GM19239 (cell line): ENCODE measurements at regions not wholly inside any gene's neighbourhood (a gene's known extent, or its start where the extent isn't known, plus 50 kb on each side); places are given as distances from the start of the nearest gene placed in this dataset.
"Not testable (repeated sequence)": the region's sequence is repeated elsewhere in the genome, so short reads cannot be mapped to it uniquely, and the experiment has no call there.

Source experiments
- DNase-seq: peaks from one replicate; pipeline ENCODE4 v3.0.0; 2011; ENCODE audit warnings: low spot score; ENCODE audit not compliant: insufficient read length
- FAIRE-seq: peaks from 2 replicates; lab custom pipeline; 2011; peaks lifted over from hg19 to GRCh38; lab: Jason Lieb, UNC

DNA sequence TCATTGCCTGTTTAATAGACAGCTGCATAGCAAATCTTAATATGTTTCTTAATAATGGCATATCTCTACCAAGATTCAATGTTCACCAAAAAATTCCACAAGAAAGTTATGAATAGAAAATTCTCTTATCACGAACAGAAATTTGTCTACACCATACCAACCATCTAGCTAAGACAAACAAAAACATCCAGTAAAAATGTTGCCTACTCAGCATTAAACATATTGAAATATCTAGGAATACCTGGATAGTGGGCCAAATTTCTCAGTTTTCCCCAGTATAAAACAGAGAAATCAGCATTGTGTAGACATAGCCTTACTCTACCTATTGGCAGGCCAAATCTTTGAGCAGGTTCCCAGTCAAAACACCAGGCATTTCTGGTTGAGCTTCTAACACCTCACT, 598.6 kb downstream of the KLHL13 start:
- FAIRE-seq (no peak), DNase-seq (no peak)

DNA sequence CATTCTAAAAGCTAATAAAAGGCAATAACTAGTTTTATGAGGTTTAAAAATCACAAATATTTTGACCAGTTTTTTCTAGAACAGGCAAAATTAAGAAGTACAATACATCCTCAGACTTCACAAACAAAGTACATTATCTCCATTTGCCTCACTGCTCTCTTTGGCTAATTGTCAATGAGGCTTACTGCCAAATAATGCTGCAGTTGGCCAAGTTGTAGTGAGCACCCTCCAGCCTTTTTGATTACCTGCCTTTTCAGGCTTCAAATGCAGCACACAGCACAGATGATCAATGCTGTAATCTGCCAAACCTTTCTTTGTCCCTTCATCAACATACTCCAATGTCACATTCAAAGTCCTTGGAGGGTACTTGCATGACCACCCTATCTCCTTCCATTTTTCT, 605.2 kb downstream of the KLHL13 start:
- FAIRE-seq: no peak
- DNase-seq: no peak

DNA sequence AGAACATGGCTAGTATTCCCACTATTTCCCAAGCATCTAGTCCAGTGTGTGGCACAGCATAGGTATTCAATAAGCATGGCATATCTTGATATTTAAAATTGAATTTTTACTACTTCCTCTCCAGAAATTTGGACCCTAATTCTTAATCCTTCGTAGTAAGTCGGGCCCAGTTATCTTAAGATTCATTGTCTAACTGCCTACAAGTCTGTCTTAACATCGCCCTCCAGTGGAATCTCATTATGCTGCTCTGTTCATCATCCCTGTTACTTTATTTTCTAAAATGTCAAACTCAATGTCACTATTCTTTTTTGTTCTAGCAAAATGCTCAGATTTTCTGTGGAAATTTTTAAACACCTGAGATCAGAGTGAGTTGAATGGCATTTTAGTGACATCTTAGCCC, 606.2 kb downstream of the KLHL13 start:
- FAIRE-seq (no peak), DNase-seq (no peak)

DNA sequence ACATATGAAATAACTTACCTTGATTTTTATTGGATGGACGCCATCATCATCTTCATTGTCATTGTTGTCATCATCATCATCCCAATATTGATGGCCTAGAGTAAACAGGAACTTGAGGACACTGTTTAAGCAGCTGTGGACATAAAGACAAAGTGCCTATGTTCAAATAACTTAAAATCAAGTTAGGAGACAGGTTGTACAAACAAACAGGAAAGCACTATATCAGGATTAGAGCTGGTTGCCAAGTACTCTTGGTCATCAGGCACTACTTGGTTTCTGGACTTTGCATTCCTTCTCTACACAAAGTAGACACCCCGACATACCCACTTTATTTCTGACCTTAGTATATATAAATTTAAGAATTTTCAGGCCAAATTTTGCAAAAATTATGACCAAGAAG, 608.6 kb downstream of the KLHL13 start:
- FAIRE-seq (no peak), DNase-seq (no peak)

DNA sequence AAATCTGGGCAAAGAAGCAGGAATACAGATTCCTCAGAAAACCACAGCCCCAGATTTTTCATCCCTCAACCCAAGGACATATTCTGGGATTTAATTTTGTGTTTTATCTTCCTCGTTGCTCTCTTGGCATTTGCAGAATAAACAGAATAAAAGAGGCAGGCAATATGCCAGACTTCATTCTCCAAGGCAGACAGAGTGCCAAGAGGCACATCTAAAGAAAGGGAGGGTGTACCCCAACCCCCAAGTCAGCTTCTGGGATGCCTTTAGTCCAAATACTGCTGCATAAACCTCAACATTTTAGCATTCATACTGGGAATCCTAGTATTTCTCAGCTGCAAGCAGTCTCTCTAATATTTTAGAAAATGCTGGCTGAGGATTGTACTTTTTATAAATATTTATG, 629.2 kb downstream of the KLHL13 start:
- no peak for FAIRE-seq
- no peak for DNase-seq

DNA sequence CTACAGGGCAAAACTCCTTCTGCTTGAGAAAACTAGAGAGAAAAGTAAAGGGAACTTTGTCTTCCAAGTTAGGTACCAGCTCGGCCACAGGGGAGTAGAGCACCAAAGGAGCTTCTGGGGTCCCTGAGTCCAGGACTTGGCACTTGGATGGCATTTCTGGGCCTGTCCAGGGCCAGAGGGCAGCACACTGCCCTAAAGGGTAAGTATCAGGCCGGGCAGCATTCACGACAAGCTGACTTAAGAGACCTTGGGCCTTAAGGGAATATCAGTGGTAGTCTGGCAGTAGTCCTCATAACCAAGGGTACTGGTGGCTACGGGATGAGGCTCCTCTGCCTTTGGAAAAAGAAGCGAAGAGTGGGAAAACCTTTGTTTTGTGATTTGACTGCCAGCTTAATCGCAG, 632.7 kb downstream of the KLHL13 start:
- DNase-seq (no peak), FAIRE-seq (no peak)

DNA sequence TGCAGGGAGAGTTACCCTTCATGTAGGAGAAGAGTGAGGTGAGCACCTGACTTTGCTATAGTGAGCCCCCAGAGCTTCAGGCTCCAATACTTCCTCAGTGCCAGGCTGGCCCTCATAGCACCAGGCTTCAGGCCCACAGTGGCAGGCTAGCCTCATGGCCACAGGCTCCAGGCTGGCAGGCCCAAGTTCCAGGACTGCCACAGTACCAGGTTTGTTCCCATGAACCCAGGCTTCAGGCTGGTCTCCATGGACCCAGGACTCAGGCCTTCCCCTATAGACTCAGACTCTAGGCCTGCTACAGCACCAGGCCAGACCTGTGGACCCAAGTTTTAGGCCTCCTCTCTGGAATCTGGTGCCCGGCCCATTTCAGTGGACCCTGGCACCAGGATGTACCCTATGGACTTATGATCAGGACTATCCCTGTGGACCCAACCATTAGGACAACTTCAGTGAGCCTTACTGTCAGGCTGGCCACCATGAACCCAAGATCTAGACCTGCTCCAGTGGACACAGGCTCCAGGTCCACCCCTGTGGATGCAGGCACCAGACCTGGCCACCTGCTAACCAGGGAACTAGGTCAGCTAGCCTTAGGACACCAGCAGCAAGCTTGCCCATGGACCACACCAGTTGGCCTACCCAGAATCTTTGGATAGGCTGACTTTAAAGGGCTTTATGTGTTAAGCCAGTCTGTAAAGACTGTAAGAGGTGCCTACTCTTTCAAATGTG, 658.2 kb downstream of the KLHL13 start:
- FAIRE-seq (no peak), DNase-seq (no peak)

DNA sequence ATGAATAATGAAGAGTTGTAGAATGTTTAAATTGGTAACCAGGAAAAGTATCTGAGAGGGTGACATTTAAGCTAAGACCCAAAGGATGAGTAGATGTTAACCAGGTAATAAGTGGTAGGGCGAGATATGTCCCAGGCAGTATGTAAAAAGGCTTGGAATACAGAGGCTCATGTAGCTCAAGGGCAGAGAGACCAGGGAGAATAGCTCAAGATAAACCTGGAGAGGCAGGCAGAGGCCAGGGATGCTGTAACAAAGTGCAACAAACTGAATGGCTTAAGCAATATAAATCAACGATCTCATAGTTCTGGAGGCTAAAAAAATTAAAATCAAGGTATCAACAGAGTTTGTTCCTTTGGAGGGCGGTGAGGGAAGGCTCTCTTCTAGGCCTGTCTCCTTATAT, 660.8 kb downstream of the KLHL13 start:
- DNase-seq (no peak), FAIRE-seq (no peak)

DNA sequence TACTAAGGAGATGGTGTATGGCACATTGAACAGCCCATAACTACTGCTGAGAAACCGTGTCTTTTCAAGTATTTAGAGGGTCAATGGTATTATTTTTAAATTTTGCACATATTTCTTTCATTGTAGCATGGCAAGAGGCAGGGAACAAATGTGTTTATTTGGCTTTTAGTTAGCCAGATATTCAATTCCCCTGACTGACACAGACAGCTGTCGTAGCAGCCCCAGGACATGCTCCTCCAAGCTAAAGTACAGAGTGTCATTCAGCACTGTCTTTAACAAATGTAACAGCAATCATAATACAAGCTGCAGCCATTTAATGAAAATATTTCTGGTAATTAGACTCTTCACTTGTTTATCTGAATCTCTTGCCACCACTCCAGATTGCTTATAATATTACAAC, 687.1 kb downstream of the KLHL13 start:
- DNase-seq (no peak), FAIRE-seq (no peak)

DNA sequence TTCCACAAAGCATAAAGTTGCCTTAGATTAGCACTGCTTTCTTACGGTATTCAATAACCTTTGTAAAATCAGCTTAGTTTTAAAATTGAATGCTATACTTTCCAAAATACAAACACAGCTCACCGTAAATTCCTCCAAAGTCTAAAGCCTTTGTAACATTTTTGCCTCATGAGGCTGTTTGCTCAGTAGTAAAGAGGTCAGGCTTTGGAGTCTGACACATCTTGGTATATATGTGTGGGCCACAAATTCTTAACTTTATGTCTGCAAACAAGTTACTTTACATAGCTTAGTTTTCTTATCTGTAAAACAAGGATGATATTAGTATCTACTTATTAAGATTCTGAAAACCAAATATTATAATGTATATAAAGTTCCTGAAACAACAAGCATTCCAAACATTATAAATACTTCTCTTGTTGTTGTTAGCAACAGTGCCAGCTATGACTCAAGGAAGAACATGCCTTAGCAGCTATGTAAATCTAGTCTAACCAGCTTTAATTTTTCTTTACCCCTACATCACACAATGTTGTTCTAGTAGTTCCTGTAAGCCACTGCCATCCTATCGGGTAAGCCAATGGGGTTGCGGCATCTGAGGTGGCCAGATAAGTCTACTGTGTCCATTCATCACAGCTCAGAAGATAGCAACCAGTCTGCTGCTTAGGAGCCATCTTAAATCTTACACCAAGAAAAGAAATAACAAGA, 709.0 kb downstream of the KLHL13 start:
- DNase-seq (no peak), FAIRE-seq (no peak)

DNA sequence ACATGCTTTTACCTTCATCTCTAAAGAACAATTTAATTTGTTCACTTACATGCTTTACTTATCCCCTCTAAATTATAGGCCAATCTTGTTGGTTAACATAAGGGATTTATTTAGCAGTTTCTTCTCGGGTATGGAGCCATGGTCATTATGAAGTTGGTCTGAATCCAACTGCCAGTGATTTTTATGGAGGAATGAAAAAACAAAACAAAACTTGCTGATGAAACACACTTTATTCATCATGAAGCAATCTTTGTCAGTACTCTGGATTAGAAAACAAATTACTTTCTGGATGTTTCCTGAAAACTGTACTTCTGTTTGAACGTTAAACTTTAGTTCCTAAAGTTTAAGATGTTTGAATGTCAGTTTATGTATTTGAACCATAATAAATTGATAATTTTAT, 715.8 kb downstream of the KLHL13 start:
- FAIRE-seq (no peak), DNase-seq (no peak)

DNA sequence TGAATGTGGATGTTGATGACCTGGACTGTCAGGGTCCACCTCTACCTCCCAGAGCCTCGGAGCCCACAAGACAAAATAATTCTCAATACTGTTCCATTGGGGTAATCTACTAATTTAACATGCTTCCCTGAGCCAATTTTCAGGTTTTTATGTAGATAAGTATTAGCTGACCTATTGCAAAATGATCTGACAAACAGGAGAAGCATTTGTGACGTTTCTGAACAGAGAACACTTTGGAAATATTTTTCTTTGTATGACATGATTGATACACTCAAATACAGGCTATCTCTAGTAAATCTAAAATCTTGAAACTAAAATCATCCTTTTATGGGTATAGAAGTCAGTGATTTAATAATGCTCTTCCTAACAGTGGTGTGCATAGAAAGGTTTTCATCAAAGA, 716.6 kb downstream of the KLHL13 start:
- FAIRE-seq (no peak), DNase-seq (no peak)

DNA sequence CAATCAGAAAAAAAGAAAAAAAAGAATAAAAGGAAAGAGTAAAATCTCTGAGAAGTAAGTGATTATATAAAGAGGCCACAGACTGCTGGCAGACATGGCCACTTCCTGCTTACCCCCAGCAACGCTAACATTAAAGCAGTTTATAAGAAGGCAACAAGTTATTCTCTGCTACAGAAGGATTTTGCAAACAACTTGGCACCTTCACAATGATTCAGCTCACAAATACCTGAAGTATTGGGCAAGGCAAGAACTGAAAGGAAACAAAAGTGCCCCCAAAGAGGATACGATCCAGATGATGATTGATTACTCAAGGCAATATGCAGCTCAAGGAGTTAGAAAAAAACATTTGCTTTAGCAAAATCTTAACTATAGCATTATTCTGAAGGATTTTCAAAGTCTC, 718.8 kb downstream of the KLHL13 start:
- DNase-seq (no peak), FAIRE-seq (no peak)

DNA sequence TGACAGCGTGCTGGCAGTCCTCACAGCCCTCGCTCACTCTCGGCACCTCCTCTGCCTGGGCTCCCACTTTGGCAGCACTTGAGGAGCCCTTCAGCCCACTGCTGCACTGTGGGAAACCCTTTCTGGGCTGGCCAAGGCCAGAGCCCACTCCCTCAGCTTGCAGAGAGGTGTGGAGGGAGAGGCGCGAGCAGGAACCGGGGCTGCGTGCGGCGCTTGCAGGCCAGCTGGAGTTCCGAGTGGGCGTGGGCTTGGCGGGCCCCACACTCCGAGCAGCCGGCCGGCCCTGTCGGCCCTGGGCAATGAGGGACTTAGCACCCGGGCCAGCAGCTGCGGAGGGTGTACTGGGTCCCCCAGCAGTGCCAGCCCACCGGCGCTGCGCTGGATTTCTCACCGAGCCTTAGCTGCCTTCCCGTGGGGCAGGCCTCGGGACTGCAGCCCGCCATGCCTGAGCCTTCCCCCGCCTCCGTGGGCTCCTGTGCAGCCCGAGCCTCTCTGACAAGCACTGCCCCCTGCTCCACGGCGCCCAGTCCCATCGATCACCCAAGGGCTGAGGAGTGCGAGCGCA, 722.0 kb downstream of the KLHL13 start:
- not testable (repeated sequence) for DNase-seq, FAIRE-seq

DNA sequence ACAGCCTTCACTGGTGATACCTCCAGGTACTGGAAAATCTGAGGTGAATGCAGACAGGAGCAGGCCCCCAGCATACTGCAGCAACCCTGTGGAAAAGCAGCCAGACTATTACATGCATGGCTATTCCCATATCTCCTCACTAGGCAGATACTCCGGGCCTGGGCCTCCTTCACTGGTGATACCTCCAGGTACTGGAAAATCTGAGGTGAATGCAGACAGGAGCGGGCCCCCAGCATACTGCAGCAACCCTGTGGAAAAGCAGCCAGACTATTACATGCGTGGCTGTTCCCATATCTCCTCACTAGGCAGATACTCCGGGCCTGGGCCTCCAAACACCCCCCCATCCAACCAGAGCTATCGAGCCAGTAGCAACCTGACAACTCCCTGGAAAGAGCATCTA, 724.2 kb downstream of the KLHL13 start:
- DNase-seq, FAIRE-seq: not testable (repeated sequence)

DNA sequence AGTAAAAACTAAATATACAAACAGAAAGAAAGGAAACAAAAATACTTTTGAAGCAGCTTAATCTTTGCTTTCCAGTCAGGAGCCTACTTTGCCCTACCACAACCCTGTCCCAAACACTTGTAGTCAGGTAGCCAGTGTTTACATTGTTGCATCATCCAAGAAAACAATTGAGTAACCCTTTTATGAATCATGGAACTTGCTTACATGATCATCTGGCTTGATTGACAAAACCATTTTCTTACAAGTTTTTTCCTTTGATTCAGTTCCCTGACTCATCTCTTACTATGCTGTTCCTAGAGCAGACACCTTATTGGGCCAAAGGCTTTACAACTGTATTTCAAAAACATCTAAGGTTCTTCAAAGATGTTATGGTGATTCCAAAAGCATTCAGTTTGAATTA, 740.1 kb downstream of the KLHL13 start:
- FAIRE-seq (no peak), DNase-seq (no peak)

DNA sequence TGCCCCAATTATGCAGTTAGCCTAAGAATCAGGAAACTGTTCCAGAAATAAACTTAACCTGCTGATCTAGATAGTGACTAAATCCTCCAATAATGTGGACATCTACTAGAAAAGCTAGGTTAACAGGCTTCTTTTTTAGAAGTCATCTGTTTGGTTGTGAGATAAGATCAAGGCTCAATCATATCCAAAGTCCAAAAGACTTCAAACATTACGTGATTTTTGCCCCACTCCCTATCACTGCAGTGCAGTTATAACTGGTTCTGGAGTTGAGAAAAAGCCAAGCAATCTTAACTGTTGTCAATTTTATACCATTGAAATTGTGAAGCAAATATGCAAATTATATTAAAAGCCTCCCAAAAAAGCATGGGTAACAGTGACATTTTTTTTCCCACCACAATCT, 781.4 kb downstream of the KLHL13 start:
- no peak for DNase-seq
- no peak for FAIRE-seq

DNA sequence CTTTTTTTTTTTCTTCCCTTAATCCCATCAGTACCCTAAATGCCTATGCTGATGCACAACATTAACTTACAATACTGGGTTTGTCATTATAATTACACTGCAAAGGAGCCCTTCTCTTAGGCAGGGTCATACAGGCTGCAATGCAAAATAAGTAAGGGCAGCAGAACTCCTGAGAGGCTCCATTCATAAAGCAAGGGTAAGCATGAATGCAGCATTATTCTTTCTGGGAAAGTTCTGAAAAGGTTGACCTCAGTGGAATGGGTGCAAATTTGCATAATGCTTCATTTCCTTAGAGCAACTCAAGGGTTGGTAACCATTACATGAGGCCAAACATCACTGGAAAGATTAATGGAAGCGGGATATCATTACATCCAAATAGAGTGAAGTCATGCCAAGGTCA, 789.2 kb downstream of the KLHL13 start:
- FAIRE-seq (no peak), DNase-seq (no peak)

DNA sequence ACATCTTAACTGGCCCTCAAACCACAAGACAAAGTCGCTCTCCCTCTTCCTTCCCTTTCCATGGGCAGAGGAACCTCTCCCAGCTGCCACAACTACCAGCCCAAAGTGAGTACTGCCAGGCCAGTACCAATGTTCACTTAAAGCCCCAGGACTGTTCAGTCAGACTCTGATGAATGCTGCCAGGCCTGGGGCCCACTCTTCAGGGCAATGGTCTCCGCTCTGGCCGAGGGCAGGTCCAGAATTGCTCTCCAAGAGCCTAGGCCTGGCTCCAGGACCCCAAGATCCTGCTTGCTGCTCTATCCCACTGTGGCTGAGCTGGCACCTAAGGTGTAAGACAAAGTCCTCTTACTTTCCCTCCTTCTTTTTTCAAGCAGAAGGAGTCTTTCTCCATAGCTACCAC, 790.9 kb downstream of the KLHL13 start:
- DNase-seq: no peak
- FAIRE-seq: no peak

DNA sequence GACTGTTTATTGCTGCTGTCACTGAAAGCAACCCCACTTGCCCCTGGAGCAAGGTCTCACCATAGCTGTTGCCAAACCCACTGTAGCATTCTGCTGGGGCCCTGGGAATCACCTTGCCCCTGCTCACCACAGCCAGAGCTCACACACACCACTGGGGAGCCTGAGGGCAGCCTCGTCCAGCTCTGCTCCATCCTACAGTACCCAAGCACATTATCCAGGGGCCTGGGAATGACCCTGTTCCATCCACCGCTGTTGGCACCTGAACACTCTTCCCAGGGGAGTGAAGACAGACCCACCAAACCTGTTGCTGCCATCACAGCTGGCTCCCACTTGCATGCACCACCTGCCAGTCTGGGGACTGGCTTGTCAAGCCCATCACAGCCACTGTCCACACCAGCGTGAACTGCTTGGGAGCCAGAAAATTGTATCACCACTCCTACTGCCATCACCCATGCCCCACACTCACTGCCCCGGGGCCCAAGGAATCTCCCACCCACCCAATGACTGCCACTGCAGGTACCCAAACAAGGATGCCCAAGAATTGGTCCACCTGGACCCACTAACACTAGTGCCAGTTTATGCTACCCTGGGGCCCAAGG, 811.3 kb downstream of the KLHL13 start:
- no peak for FAIRE-seq
- DNase-seq: no peak

DNA sequence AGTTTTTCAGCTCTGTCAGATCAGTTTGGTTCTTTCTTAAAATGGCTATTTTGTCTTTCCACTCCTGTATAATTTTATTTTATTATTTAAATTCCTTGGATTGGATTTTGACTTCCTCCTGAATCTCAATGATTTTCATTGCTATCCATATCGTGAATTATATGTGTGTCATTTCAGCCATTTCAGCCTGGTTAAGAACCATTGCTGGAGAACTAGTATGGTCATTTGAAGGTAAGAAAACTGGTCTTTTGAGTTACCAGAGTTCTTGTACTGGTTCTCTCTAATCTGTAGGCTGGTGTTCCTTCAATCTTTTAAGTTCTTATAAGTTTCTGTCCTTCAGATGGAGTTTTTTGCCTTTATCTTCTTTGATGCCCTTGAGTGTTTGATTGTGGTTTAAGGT, 815.5 kb downstream of the KLHL13 start:
- FAIRE-seq (no peak), DNase-seq (no peak)
